ENCODE measurements at regions not wholly inside any gene's neighbourhood (a gene's known extent, or its start where the extent isn't known, plus 50 kb on each side); places are given as distances from the start of the nearest gene placed in this dataset.

- ChIA-PET CTCF (interaction anchor here (2.0 kb wide), 1 partner anchor 9 kb away, joined by 7 read pairs; no protein-coding TSS in a partner anchor), POLR2A (no interaction called here)
- no peak for DNase-seq (ENCODE audit: low read depth)
- H3K27me3 ChIP-seq (ENCODE audit: control insufficient read depth, insufficient read depth, low read length), result peaks cover 7% of the 10 kb centered on the region
- H3K4me3 ChIP-seq (ENCODE audit: low read depth, low read length), result no peak overlapping the region
- no peak for TF ChIP-seq CTCF (IDR thresholded peaks at IDR 0.05; ENCODE audit: insufficient read depth, low read depth, low read length)
- H3K36me3 ChIP-seq (ENCODE audit: control insufficient read depth, insufficient read depth, low read length), result no peaks in the 10 kb centered on the region
These were observed 76.5 kb upstream of the SYT13 start for GRCh38 chr11:45362636-45363035.

- DNase-seq (ENCODE audit: low read depth), result no peak
- no peak overlapping the region for H3K4me3 ChIP-seq (ENCODE audit: low read depth, low read length)
- H3K27me3 ChIP-seq (ENCODE audit: control insufficient read depth, insufficient read depth, low read length), result peaks cover 7% of the 10 kb centered on the region
- POLR2A ChIA-PET, result no interaction called here
- no peak for TF ChIP-seq CTCF (IDR thresholded peaks at IDR 0.05; ENCODE audit: insufficient read depth, low read depth, low read length)
- CTCF ChIA-PET, result interaction anchor here (1.0 to 2.0 kb wide), 4 partner anchors 10 to 410 kb away, joined by 3 to 8 read pairs (median 6); no protein-coding TSS in a partner anchor
- no peaks in the 10 kb centered on the region for H3K36me3 ChIP-seq (ENCODE audit: control insufficient read depth, insufficient read depth, low read length)
These were observed 75.4 kb upstream of the SYT13 start for GRCh38 chr11:45361551-45361950.

GRCh38 chr11:45355706-45356041 lies 69.5 kb upstream of the SYT13 start:
- no peaks in the 10 kb centered on the region; the same call in 1 of the 2 replicates for H3K27me3 ChIP-seq (ENCODE audit: control insufficient read depth, insufficient read depth, low read length)
- TF ChIP-seq CTCF (IDR thresholded peaks at IDR 0.05; ENCODE audit: insufficient read depth, low read depth, low read length), result no peak
- ChIA-PET POLR2A (no interaction called here), CTCF (no interaction called here)
- H3K36me3 ChIP-seq (ENCODE audit: control insufficient read depth, insufficient read depth, low read length), result no peaks in the 10 kb centered on the region
- peak overlapping the region; percentile 45 for H3K4me3 ChIP-seq (ENCODE audit: low read depth, low read length)
- no peak for DNase-seq (ENCODE audit: low read depth)

GRCh38 chr11:45354976-45355705 lies 69.0 kb upstream of the SYT13 start:
- DNase-seq (ENCODE audit: low read depth), result no peak
- TF ChIP-seq CTCF (IDR thresholded peaks at IDR 0.05; ENCODE audit: insufficient read depth, low read depth, low read length), result no peak
- H3K4me3 ChIP-seq (ENCODE audit: low read depth, low read length), result peak overlapping the region; percentile 45
- ChIA-PET POLR2A (no interaction called here), CTCF (no interaction called here)
- no peaks in the 10 kb centered on the region for H3K36me3 ChIP-seq (ENCODE audit: control insufficient read depth, insufficient read depth, low read length)
- no peaks in the 10 kb centered on the region; the same call in 1 of the 2 replicates for H3K27me3 ChIP-seq (ENCODE audit: control insufficient read depth, insufficient read depth, low read length)

- Histone ChIP-seq H3K36me3 (ENCODE audit: control insufficient read depth, insufficient read depth, low read length) (no peaks in the 10 kb centered on the region), H3K27me3 (ENCODE audit: control insufficient read depth, insufficient read depth, low read length) (peaks cover 6% of the 10 kb centered on the region; the same call in 1 of the 2 replicates), H3K4me3 (ENCODE audit: low read depth, low read length) (no peak overlapping the region)
- TF ChIP-seq CTCF (IDR thresholded peaks at IDR 0.05; ENCODE audit: insufficient read depth, low read depth, low read length), result no peak
- DNase-seq (ENCODE audit: low read depth), result no peak
- CTCF ChIA-PET, result interaction anchor here (1.0 to 4.2 kb wide), 2 partner anchors 10 to 306 kb away, joined by 5 to 22 read pairs; no protein-coding TSS in a partner anchor
- POLR2A ChIA-PET, result no interaction called here
These were observed 62.6 kb upstream of the SYT13 start for GRCh38 chr11:45348729-45349128.

All from BJ (cell line).